CD4-positive, alpha-beta T cell (primary cell): ENCODE measurements at regions not wholly inside any gene's neighbourhood (a gene's known extent, or its start where the extent isn't known, plus 50 kb on each side); places are given as distances from the start of the nearest gene placed in this dataset.

Experiments used
- ATAC-seq: fragments of 200-7000 bp; cut with Tn5 transposase; one replicate; pipeline ENCODE4 v1.10.0; 2022; ENCODE audit warnings: mild to moderate bottlenecking; ENCODE audit not compliant: poor library complexity
- CTCF ChIA-PET: fragments of 350-600 bp; sonication (Branson Sonifier 250); formaldehyde crosslinking; loops from one replicate; lab custom pipeline; 2021; ENCODE audit warnings: antibody characterized with exemption, inconsistent platforms; lab: Charles Lee
- POLR2A ChIA-PET: fragments of 350-600 bp; sonication (Branson Sonifier 250); formaldehyde crosslinking; loops from one replicate; lab custom pipeline; 2021; ENCODE audit warnings: antibody characterized with exemption, inconsistent platforms; lab: Charles Lee
- DNase-seq, 14 experiments: peaks; one replicate each; pipeline ENCODE4 v3.0.0-alpha.2; 2013 to 2020; ENCODE audit warnings: mixed read lengths in 2 of 14
- H3K27ac ChIP-seq, 2 donors: one replicate each; pipeline versions ENCODE4 v1.5.1 to v1.7.0; 2013; ENCODE audit warnings: low read length in 2 of 2, low read depth in 1 of 2, mild to moderate bottlenecking in 1 of 2
- H3K27me3 ChIP-seq, 2 experiments: 1 replicate in 1 of 2; 2 replicates in 1 of 2; pipeline versions ENCODE4 v1.6.1 to v1.7.0; 2013; ENCODE audit warnings: low read length in 2 of 2, control low read depth in 1 of 2, mild to moderate bottlenecking in 1 of 2, moderate library complexity in 1 of 2; ENCODE audit not compliant: insufficient read depth in 2 of 2, control insufficient read depth in 1 of 2
- H3K36me3 ChIP-seq: one replicate; pipeline ENCODE4 v1.6.1; 2013; ENCODE audit warnings: low read length, control low read depth; ENCODE audit not compliant: insufficient read depth
- H3K4me1 ChIP-seq: one replicate; pipeline ENCODE4 v1.6.1; 2013; ENCODE audit warnings: low read length, control low read depth; ENCODE audit not compliant: insufficient read depth
- H3K4me3 ChIP-seq: one replicate; pipeline ENCODE4 v1.5.1; 2013; ENCODE audit warnings: mild to moderate bottlenecking, low read length, moderate library complexity
- H3K9me3 ChIP-seq, 2 experiments: 1 replicate in 1 of 2; 2 replicates in 1 of 2; pipeline versions ENCODE4 v1.6.1 to v1.7.0; 2013; ENCODE audit warnings: low read length in 2 of 2, mild to moderate bottlenecking in 2 of 2, control low read depth in 1 of 2, moderate library complexity in 1 of 2; ENCODE audit not compliant: control insufficient read depth in 1 of 2, insufficient read depth in 1 of 2
- H3K27ac Mint-ChIP-seq: one replicate; pipeline ENCODE4 v1.8.0; 2020; ENCODE audit warnings: mixed read lengths
- H3K27me3 Mint-ChIP-seq: one replicate; pipeline ENCODE4 v1.8.0; 2021; ENCODE audit warnings: mixed read lengths
- H3K36me3 Mint-ChIP-seq: one replicate; pipeline ENCODE4 v1.8.0; 2021; ENCODE audit warnings: low read depth, mixed read lengths
- H3K4me1 Mint-ChIP-seq: one replicate; pipeline ENCODE4 v1.8.0; 2021; ENCODE audit warnings: low read depth, mixed read lengths
- H3K4me3 Mint-ChIP-seq: one replicate; pipeline ENCODE4 v1.8.0; 2020; ENCODE audit warnings: mild to moderate bottlenecking, mixed read lengths
- H3K9me3 Mint-ChIP-seq: one replicate; pipeline ENCODE4 v1.8.0; 2020; ENCODE audit warnings: mixed read lengths
- intact Hi-C, 2 experiments: fragments of 100-400 bp; cut with DNase I in 1 of 2; cut with micrococcal nuclease in 1 of 2; formaldehyde crosslinking; loops; one replicate each; pipeline versions ENCODE4 v1.15.1 to v1.9.0; 2023 to 2025; cut with DNase I, micrococcal nuclease
- TF ChIP-seq, protein P1 (sequence below): fragments of 200-600 bp; IDR thresholded peaks from one replicate; pipeline ENCODE4 v1.8.0; 2022; ENCODE audit warnings: antibody characterized with exemption, mild to moderate bottlenecking

- no peaks in the 10 kb centered on the region for H3K9me3 ChIP-seq
- TF ChIP-seq, protein P1, sequence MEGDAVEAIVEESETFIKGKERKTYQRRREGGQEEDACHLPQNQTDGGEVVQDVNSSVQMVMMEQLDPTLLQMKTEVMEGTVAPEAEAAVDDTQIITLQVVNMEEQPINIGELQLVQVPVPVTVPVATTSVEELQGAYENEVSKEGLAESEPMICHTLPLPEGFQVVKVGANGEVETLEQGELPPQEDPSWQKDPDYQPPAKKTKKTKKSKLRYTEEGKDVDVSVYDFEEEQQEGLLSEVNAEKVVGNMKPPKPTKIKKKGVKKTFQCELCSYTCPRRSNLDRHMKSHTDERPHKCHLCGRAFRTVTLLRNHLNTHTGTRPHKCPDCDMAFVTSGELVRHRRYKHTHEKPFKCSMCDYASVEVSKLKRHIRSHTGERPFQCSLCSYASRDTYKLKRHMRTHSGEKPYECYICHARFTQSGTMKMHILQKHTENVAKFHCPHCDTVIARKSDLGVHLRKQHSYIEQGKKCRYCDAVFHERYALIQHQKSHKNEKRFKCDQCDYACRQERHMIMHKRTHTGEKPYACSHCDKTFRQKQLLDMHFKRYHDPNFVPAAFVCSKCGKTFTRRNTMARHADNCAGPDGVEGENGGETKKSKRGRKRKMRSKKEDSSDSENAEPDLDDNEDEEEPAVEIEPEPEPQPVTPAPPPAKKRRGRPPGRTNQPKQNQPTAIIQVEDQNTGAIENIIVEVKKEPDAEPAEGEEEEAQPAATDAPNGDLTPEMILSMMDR: no peak
- Mint-ChIP-seq H3K27ac (no peak overlapping the region), H3K27me3 (no peaks in the 10 kb centered on the region), H3K4me1 (no peaks in the 10 kb centered on the region), H3K4me3 (no peak overlapping the region), H3K9me3 (no peaks in the 10 kb centered on the region), H3K36me3 (no peaks in the 10 kb centered on the region)
- no peak for DNase-seq
- intact Hi-C loops: no loop called here
- ATAC-seq: no peak
- POLR2A ChIA-PET: no interaction called here
- H3K36me3 ChIP-seq: no peaks in the 10 kb centered on the region
- H3K27me3 ChIP-seq: no peaks in the 10 kb centered on the region
- CTCF ChIA-PET: interaction anchor here (1.7 kb wide), 1 partner anchor 12 kb away, joined by 4 read pairs; no protein-coding TSS in a partner anchor
- H3K4me1 ChIP-seq: no peaks in the 10 kb centered on the region
- no peak overlapping the region for H3K27ac ChIP-seq
- H3K4me3 ChIP-seq: no peak overlapping the region
Measured at GRCh38 chr6:23176883-23177282, 607.5 kb downstream of the HDGFL1 start.

DNA sequence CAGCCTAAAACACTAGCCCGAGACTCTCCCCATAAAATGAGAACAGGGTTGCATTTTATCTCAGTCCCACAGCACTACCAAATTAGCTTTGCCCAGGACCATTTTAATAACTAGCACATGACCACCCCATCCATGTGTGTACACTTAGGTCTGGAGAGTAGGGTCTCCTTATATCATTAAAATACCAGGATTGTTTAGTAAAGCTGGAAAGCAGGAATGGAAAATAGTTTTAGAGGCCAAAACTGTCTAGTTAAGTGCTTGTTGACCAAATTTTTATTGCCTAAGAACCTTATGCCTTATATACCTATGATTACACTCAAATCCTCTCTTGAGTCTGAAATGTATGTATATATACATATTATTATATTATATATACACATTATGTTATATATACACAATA lies 608.4 kb downstream of the HDGFL1 start:
- CTCF ChIA-PET: interaction anchor here (1.7 kb wide), 1 partner anchor 11 kb away, joined by 4 read pairs; no protein-coding TSS in a partner anchor
- Histone ChIP-seq H3K36me3 (no peaks in the 10 kb centered on the region), H3K27me3 (no peaks in the 10 kb centered on the region), H3K27ac (no peak overlapping the region), H3K4me1 (no peaks in the 10 kb centered on the region), H3K4me3 (no peak overlapping the region), H3K9me3 (no peaks in the 10 kb centered on the region)
- no peaks in the 10 kb centered on the region for H3K9me3 Mint-ChIP-seq
- TF ChIP-seq, protein P1: no peak
- H3K36me3 Mint-ChIP-seq: no peaks in the 10 kb centered on the region
- H3K27ac Mint-ChIP-seq: no peak overlapping the region
- H3K4me3 Mint-ChIP-seq: no peak overlapping the region
- intact Hi-C loops: no loop called here
- no peak for ATAC-seq
- DNase-seq: no peak
- H3K27me3 Mint-ChIP-seq: no peaks in the 10 kb centered on the region
- no peaks in the 10 kb centered on the region for H3K4me1 Mint-ChIP-seq
- POLR2A ChIA-PET: no interaction called here

DNA sequence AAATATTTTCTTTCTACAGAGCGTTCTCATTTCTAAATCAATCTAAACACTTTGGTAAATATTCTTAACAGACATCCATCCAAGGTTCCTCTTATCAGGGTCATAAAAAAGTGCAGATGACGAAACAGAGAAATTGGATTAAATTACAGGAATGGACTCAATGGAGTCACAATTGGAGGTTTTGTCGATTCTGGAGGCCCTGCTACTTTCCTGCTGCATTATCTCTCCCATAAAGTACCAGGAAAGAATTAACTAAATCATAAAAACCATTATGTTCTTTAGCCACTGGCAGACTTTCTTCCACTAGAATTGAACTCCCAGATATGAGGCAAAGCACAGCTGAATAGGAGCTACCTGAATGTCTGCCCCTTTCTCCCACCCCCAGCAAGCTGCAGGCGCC lies 610.6 kb downstream of the HDGFL1 start:
- H3K27me3 ChIP-seq: no peaks in the 10 kb centered on the region
- Mint-ChIP-seq H3K27ac (no peak overlapping the region), H3K27me3 (no peaks in the 10 kb centered on the region), H3K4me1 (no peaks in the 10 kb centered on the region), H3K4me3 (no peak overlapping the region), H3K9me3 (no peaks in the 10 kb centered on the region), H3K36me3 (no peaks in the 10 kb centered on the region)
- intact Hi-C loops: no loop called here
- no peak overlapping the region for H3K27ac ChIP-seq
- TF ChIP-seq, protein P1: no peak
- no peaks in the 10 kb centered on the region for H3K4me1 ChIP-seq
- ChIA-PET POLR2A (no interaction called here), CTCF (no interaction called here)
- no peak overlapping the region for H3K4me3 ChIP-seq
- no peaks in the 10 kb centered on the region for H3K36me3 ChIP-seq
- no peak for ATAC-seq
- DNase-seq: no peak
- no peaks in the 10 kb centered on the region for H3K9me3 ChIP-seq
